ENCODE measurements at regions not wholly inside any gene's neighbourhood (a gene's known extent, or its start where the extent isn't known, plus 50 kb on each side); places are given as distances from the start of the nearest gene placed in this dataset.

- TF ChIP-seq SP1 (IDR thresholded peaks at IDR 0.05) = no peak
- no peak for TF ChIP-seq ARNT (IDR thresholded peaks at IDR 0.05)
- no peak for TF ChIP-seq CTBP1 (IDR thresholded peaks at IDR 0.05; ENCODE audit: borderline replicate concordance)
- TF ChIP-seq FOXM1 (IDR thresholded peaks at IDR 0.05; ENCODE audit: borderline replicate concordance) = no peak
- TF ChIP-seq FOXA1 (IDR thresholded peaks at IDR 0.05) = no peak
- TF ChIP-seq BHLHE40 (IDR thresholded peaks at IDR 0.05; ENCODE audit: borderline replicate concordance) = no peak
- no peak for TF ChIP-seq TARDBP (IDR thresholded peaks at IDR 0.05)
- no peak for TF ChIP-seq NFRKB (IDR thresholded peaks at IDR 0.05)
- no peak for TF ChIP-seq PKNOX1 (IDR thresholded peaks at IDR 0.05)
- TF ChIP-seq FOXK2 (IDR thresholded peaks at IDR 0.05) = no peak
Observed at GRCh38 chr17:13996276-13996675, 73.0 kb upstream of the COX10 start.
